Hematopoietic multipotent progenitor cell treated with erythropoietin and hydrocortisone succinate and interleukin-3 and kit ligand, for 4 days (in vitro differentiated cells): ENCODE measurements at regions not wholly inside any gene's neighbourhood (a gene's known extent, or its start where the extent isn't known, plus 50 kb on each side); places are given as distances from the start of the nearest gene placed in this dataset.

Experiments
- DNase-seq: peaks from one replicate; pipeline ENCODE4 v3.0.0-alpha.2; 2015

GRCh38 chr6:40788661-40789655 lies 201.8 kb upstream of the LRFN2 start:
- DNase-seq = no peak

GRCh38 chr6:40782355-40782754 lies 195.2 kb upstream of the LRFN2 start:
- DNase-seq = no peak

- no peak for DNase-seq
Observed at GRCh38 chr6:40780637-40781036, 193.5 kb upstream of the LRFN2 start.

- no peak for DNase-seq
Observed at GRCh38 chr6:40779409-40779808, 192.2 kb upstream of the LRFN2 start.

GRCh38 chr6:40778918-40779317 lies 191.8 kb upstream of the LRFN2 start:
- no peak for DNase-seq

- no peak for DNase-seq
Observed at GRCh38 chr6:40778196-40778595, 191.0 kb upstream of the LRFN2 start.

- DNase-seq = peak; percentile 18
Observed at GRCh38 chr6:40774932-40775331, 187.8 kb upstream of the LRFN2 start.

GRCh38 chr6:40770794-40771193 lies 183.6 kb upstream of the LRFN2 start:
- no peak for DNase-seq

- DNase-seq = no peak
Observed at GRCh38 chr6:40764726-40765125, 177.6 kb upstream of the LRFN2 start.

- DNase-seq = no peak
Observed at GRCh38 chr6:40762981-40763380, 175.8 kb upstream of the LRFN2 start.

GRCh38 chr6:40760887-40761286 lies 173.7 kb upstream of the LRFN2 start:
- DNase-seq = no peak

GRCh38 chr6:40759838-40760237 lies 172.7 kb upstream of the LRFN2 start:
- no peak for DNase-seq

- DNase-seq = no peak
Observed at GRCh38 chr6:40759264-40759663, 172.1 kb upstream of the LRFN2 start.

GRCh38 chr6:40755749-40756452 lies 168.7 kb upstream of the LRFN2 start:
- DNase-seq = no peak

- DNase-seq = peak; percentile 3
Observed at GRCh38 chr6:40755046-40755681, 168.0 kb upstream of the LRFN2 start.

- no peak for DNase-seq
Observed at GRCh38 chr6:40754461-40755045, 167.4 kb upstream of the LRFN2 start.

GRCh38 chr6:40753675-40754448 lies 166.7 kb upstream of the LRFN2 start:
- no peak for DNase-seq

GRCh38 chr6:40753048-40753447 lies 165.9 kb upstream of the LRFN2 start:
- no peak for DNase-seq

- DNase-seq = no peak
Observed at GRCh38 chr6:40744835-40745234, 157.7 kb upstream of the LRFN2 start.

GRCh38 chr6:40743690-40744446 lies 156.7 kb upstream of the LRFN2 start:
- DNase-seq = no peak

GRCh38 chr6:40743226-40743625 lies 156.1 kb upstream of the LRFN2 start:
- DNase-seq = no peak

- DNase-seq = no peak
Observed at GRCh38 chr6:40740518-40740917, 153.4 kb upstream of the LRFN2 start.
